RCC 7860 (cell line): ENCODE measurements at regions not wholly inside any gene's neighbourhood (a gene's known extent, or its start where the extent isn't known, plus 50 kb on each side); places are given as distances from the start of the nearest gene placed in this dataset.
"Not testable (repeated sequence)": the region's sequence is repeated elsewhere in the genome, so short reads cannot be mapped to it uniquely, and the experiment has no call there.

Experiments used
- DNase-seq: peaks from one replicate; pipeline ENCODE4 v3.0.0-alpha.2; 2015; ENCODE audit warnings: low spot score
- FAIRE-seq: peaks from 2 replicates; lab custom pipeline; 2012; peaks lifted over from hg19 to GRCh38; lab: Jason Lieb, UNC

GRCh38 chr16:77057161-77057774, 133.7 kb upstream of the MON1B start:
- FAIRE-seq: no peak

GRCh38 chr16:77059446-77059845, 131.5 kb upstream of the MON1B start:
- FAIRE-seq: no peak
- DNase-seq: no peak

More at GRCh38 chr16:77057161-77057774, 133.7 kb upstream of the MON1B start:
- DNase-seq: no peak

GRCh38 chr16:77060614-77061013, 130.4 kb upstream of the MON1B start:
- FAIRE-seq (no peak), DNase-seq (no peak)

GRCh38 chr16:77062878-77063675, 127.9 kb upstream of the MON1B start:
- no peak for DNase-seq
- FAIRE-seq: no peak

- FAIRE-seq (no peak), DNase-seq (no peak)
Observed at GRCh38 chr16:77063676-77064016, 127.3 kb upstream of the MON1B start.

DNA sequence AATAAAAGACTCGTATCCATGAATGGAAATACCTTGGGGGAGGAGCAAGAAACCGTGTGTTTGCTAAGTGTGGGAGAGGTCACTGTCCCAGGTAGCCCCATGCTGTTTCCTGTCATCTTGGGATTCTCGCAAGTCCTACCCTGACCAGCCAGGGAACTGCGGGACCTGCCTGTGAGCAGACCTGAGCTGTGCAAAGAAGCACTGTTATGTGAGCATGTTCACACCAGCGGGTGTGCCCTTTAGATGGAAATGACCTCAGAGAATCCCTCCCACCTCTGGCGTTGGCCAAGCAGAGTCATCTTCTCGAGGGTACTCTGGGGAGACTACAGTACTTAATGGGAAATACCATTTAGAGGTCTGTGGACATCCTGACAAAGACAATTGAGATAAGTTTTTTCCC, 127.0 kb upstream of the MON1B start:
- FAIRE-seq (no peak), DNase-seq (no peak)

GRCh38 chr16:77066896-77067496, 124.0 kb upstream of the MON1B start:
- DNase-seq (no peak), FAIRE-seq (no peak)

DNA sequence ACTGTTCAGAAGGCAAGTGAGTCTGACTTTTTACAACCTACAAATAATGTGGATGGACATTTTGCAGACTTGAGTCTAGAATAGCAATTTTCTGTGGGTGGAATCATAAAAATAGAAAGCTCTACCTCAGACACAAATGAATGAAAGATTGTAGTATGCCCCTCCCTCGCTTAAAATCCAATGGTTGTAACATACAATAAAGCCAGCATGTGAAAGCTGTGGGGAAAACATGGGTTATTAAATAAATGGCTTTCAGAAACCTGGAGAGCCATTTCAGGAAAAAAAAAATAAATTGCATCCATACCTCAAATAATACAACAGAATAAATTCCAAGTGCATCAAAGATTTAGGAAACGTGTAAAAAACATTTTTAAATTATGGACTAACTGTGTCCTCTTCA, 123.1 kb upstream of the MON1B start:
- FAIRE-seq (no peak), DNase-seq (no peak)

- FAIRE-seq: no peak
Observed at GRCh38 chr16:77068402-77068801, 122.6 kb upstream of the MON1B start.

DNA sequence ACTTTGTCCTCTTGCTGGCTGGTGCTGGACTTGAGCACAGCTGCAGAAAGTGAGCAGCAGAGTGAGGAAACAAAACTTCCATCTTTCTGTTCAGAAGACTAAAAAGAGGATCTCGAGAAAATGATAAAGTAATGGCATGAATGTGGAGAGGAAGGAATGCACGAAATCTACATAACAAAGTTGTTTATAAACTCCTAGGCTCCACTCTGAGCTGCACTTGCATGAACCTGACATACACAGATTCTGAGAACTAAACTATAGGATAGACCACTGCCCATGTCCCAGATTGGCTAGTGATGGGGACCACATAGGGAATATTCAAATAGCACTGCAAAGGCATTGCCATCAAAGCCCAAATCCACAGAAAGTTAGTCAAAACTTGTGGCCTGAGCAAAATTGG, 121.1 kb upstream of the MON1B start:
- DNase-seq: no peak
- no peak for FAIRE-seq

More at GRCh38 chr16:77068402-77068801, 122.6 kb upstream of the MON1B start:
- no peak for DNase-seq

DNA sequence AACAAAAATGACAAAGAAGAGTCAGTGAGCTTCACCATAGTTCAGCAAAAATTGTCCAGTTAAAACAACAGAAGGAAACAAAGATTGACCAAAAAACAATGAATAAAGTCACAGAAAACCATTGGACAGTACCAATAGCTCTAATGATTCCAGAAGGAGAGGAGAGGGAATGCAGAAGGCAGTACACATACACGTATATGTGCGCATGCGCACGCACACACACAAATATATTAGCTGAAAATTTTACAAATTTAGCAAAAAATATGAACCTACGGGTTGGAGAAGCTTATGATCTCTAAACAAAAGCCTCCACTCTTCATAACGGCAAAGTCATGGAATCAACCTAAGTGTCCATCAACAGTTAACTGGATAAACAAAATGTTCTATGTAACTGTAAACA, 120.3 kb upstream of the MON1B start:
- FAIRE-seq (no peak), DNase-seq (no peak)

DNA sequence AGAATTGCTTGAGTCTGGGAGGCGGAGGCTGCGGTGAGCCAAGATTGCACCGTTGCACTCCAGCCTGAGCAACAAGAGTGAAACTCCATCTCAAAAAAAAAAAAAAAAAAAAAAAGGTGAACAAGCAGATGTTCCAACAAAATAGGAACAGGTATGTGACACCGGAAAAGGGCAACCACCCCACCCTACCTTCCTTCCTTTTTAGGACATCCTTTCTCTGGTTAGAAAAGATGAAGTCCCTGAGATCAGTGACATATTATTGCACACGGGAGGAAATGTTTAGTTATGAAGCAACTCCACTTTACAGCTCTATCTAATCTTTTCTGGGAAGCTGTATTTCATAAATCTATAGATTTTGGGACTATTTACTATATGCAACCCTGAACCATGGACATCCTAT, 114.2 kb upstream of the MON1B start:
- DNase-seq: no peak
- FAIRE-seq: no peak

- DNase-seq (no peak), FAIRE-seq (no peak)
Observed at GRCh38 chr16:77077256-77077922, 113.6 kb upstream of the MON1B start.

DNA sequence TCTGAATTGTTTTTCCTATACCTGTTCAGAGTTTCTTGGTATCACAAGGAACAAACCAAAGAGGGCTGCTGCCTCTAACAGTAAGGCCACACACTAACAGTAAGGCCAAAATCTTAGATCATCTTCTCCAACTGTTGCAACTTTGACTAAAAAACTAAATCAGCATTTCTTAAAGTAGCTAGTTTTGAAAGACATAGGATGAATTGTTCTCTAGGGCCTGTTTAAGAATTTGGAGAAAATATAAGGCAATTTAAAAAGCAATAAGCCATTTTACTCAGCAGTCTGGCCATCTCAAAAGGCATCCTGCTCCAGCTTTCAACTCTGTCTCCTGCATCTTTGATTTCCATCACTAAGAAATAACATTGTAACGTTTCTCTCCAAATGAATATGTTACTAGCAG, 105.0 kb upstream of the MON1B start:
- DNase-seq (no peak), FAIRE-seq (no peak)

GRCh38 chr16:77090062-77090461, 100.9 kb upstream of the MON1B start:
- FAIRE-seq (no peak), DNase-seq (no peak)

- DNase-seq: no peak
Observed at GRCh38 chr16:77093309-77093708, 97.7 kb upstream of the MON1B start.

GRCh38 chr16:77093999-77094398, 97.0 kb upstream of the MON1B start:
- DNase-seq (no peak), FAIRE-seq (no peak)

More at GRCh38 chr16:77093309-77093708, 97.7 kb upstream of the MON1B start:
- FAIRE-seq: no peak

DNA sequence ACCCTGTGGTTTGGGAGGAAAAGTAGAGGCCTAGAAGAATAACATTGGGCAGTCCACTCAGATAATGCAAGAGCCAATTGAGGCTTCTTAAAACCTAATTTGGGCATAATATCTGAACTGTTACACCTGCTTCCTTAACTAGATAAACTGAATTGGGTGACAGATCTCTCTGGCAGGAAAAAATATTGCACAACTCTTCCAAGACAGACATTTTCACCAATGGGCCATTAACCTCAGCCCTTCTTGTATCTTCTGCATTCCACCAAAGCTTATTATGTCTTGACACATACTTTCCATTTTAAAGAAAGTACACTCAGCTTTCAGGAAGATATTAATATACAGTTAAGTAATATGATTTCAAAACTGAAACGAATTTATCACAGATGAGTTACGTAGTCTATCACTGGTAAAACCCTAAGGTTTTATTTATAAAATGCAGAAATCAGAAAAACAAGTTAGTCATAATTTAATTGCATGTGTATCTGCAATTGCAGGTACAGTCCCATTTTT, 79.9 kb upstream of the MON1B start:
- DNase-seq (no peak), FAIRE-seq (no peak)

- no peak for FAIRE-seq
- no peak for DNase-seq
Observed at GRCh38 chr16:77112746-77113145, 78.2 kb upstream of the MON1B start.

GRCh38 chr16:77113835-77114234, 77.2 kb upstream of the MON1B start:
- FAIRE-seq (no peak), DNase-seq (no peak)

- DNase-seq, FAIRE-seq: not testable (repeated sequence)
Observed at GRCh38 chr16:77114361-77114760, 76.6 kb upstream of the MON1B start.
